ENCODE measurements at regions not wholly inside any gene's neighbourhood (a gene's known extent, or its start where the extent isn't known, plus 50 kb on each side); places are given as distances from the start of the nearest gene placed in this dataset.

GRCh38 chr5:121726991-121727390, 124.7 kb upstream of the FTMT start:
- Histone ChIP-seq H3K27me3 (no peaks in the 10 kb centered on the region), H3K4me3 (no peak overlapping the region), H3K27ac (no peak overlapping the region), H3K9me3 (no peaks in the 10 kb centered on the region), H3K36me3 (no peaks in the 10 kb centered on the region), H3K4me1 (no peaks in the 10 kb centered on the region)
- no peak for DNase-seq
- TF ChIP-seq EP300 (IDR thresholded peaks at IDR 0.05) (no peak), CTCF (IDR thresholded peaks at IDR 0.05) (no peak), POLR2A (IDR thresholded peaks at IDR 0.05) (no peak), POLR2AphosphoS5 (IDR thresholded peaks at IDR 0.05) (no peak)
- intact Hi-C loops (cut with DNase I; ENCODE audit: low total_unique reads) = no loop called here
- WGBS, 5 donors = 73 to 85% (median 81%) methylated on average over 8 of the region's 8 CpGs

- intact Hi-C loops (cut with DNase I; ENCODE audit: low total_unique reads) = no loop called here
- DNase-seq = no peak
- 52 to 69% (median 59%) methylated on average over 3 of the region's 3 CpGs for WGBS, 5 donors
- Histone ChIP-seq H3K4me3 (no peak overlapping the region), H3K36me3 (no peaks in the 10 kb centered on the region), H3K9me3 (no peaks in the 10 kb centered on the region), H3K4me1 (peaks cover 0 to 8% (median 0%) of the 10 kb centered on the region in 4 donors), H3K27ac (no peak overlapping the region), H3K27me3 (no peaks in the 10 kb centered on the region)
- no peak for TF ChIP-seq EP300 (IDR thresholded peaks at IDR 0.05)
- no peak for TF ChIP-seq POLR2AphosphoS5 (IDR thresholded peaks at IDR 0.05)
- no peak for TF ChIP-seq POLR2A (IDR thresholded peaks at IDR 0.05)
- TF ChIP-seq CTCF (IDR thresholded peaks at IDR 0.05) = no peak
Measured at GRCh38 chr5:121731377-121731776, 120.3 kb upstream of the FTMT start.

- H3K4me1 ChIP-seq = peaks cover 0 to 8% (median 0%) of the 10 kb centered on the region in 4 donors
- H3K27ac ChIP-seq = no peak overlapping the region
- no peak for DNase-seq
- no peaks in the 10 kb centered on the region for H3K27me3 ChIP-seq
- H3K9me3 ChIP-seq = peaks cover 0 to 8% (median 0%) of the 10 kb centered on the region in 4 donors
- no peak for TF ChIP-seq EP300 (IDR thresholded peaks at IDR 0.05)
- TF ChIP-seq POLR2AphosphoS5 (IDR thresholded peaks at IDR 0.05) = no peak
- TF ChIP-seq CTCF (IDR thresholded peaks at IDR 0.05) = no peak
- TF ChIP-seq POLR2A (IDR thresholded peaks at IDR 0.05) = no peak
- no peaks in the 10 kb centered on the region for H3K36me3 ChIP-seq
- no peak overlapping the region for H3K4me3 ChIP-seq
- intact Hi-C loops (cut with DNase I; ENCODE audit: low total_unique reads) = no loop called here
- 31 to 67% (median 46%) methylated on average over 2 of the region's 2 CpGs for WGBS, 5 donors
Measured at GRCh38 chr5:121735618-121736017, 116.1 kb upstream of the FTMT start.

- TF ChIP-seq POLR2AphosphoS5 (IDR thresholded peaks at IDR 0.05) (no peak), POLR2A (IDR thresholded peaks at IDR 0.05) (no peak), EP300 (IDR thresholded peaks at IDR 0.05) (no peak), CTCF (IDR thresholded peaks at IDR 0.05) (no peak)
- intact Hi-C loops (cut with DNase I; ENCODE audit: low total_unique reads) = no loop called here
- Histone ChIP-seq H3K4me1 (peaks cover 0 to 8% (median 0%) of the 10 kb centered on the region in 4 donors), H3K9me3 (peaks cover 0 to 16% (median 0%) of the 10 kb centered on the region in 4 donors), H3K27me3 (no peaks in the 10 kb centered on the region), H3K36me3 (no peaks in the 10 kb centered on the region), H3K27ac (no peak overlapping the region), H3K4me3 (no peak overlapping the region)
- DNase-seq = no peak
- WGBS, 5 donors = 89 to 96% (median 94%) methylated on average over 2 of the region's 2 CpGs
Measured at GRCh38 chr5:121737120-121737519, 114.6 kb upstream of the FTMT start.
